Activated CD4-positive, alpha-beta T cell treated with anti-CD3 and anti-CD28 coated beads, Interleukin-2, amount 10 ng/mL, durations not matched to agents 7 days and 5 days (primary cell): ENCODE measurements at regions not wholly inside any gene's neighbourhood (a gene's known extent, or its start where the extent isn't known, plus 50 kb on each side); places are given as distances from the start of the nearest gene placed in this dataset.

Source experiments
- CTCF ChIA-PET: fragments of 350-600 bp; sonication (Branson Sonifier 250); formaldehyde crosslinking; loops from one replicate; lab custom pipeline; 2021; ENCODE audit warnings: antibody characterized with exemption; lab: Charles Lee
- POLR2A ChIA-PET: fragments of 350-600 bp; sonication (Branson Sonifier 250); formaldehyde crosslinking; loops from one replicate; lab custom pipeline; 2021; ENCODE audit warnings: antibody characterized with exemption; lab: Charles Lee
- DNase-seq: peaks from one replicate; pipeline ENCODE4 v3.0.0-alpha.2; 2020
- H3K27ac Mint-ChIP-seq: one replicate; pipeline ENCODE4 v1.8.0; 2021; ENCODE audit warnings: mild to moderate bottlenecking, moderate library complexity, mixed read lengths
- H3K27me3 Mint-ChIP-seq: one replicate; pipeline ENCODE4 v1.8.0; 2021; ENCODE audit warnings: mixed read lengths
- H3K36me3 Mint-ChIP-seq: one replicate; pipeline ENCODE4 v1.8.0; 2021; ENCODE audit warnings: low read depth, mixed read lengths
- H3K4me1 Mint-ChIP-seq: one replicate; pipeline ENCODE4 v1.8.0; 2021; ENCODE audit warnings: mixed read lengths
- H3K4me3 Mint-ChIP-seq: one replicate; pipeline ENCODE4 v1.8.0; 2021; ENCODE audit warnings: mild to moderate bottlenecking, moderate library complexity, mixed read lengths
- H3K9me3 Mint-ChIP-seq: one replicate; pipeline ENCODE4 v1.8.0; 2021; ENCODE audit warnings: mixed read lengths

GRCh38 chr12:77387671-77388070, 322.3 kb upstream of the E2F7 start:
- Mint-ChIP-seq H3K4me3 (no peak overlapping the region), H3K27ac (no peak overlapping the region), H3K27me3 (no peaks in the 10 kb centered on the region)

GRCh38 chr12:77387214-77387613, 321.8 kb upstream of the E2F7 start:
- Mint-ChIP-seq H3K27me3 (no peaks in the 10 kb centered on the region), H3K36me3 (no peaks in the 10 kb centered on the region), H3K9me3 (no peaks in the 10 kb centered on the region), H3K27ac (no peak overlapping the region), H3K4me1 (no peaks in the 10 kb centered on the region), H3K4me3 (no peak overlapping the region)
- CTCF ChIA-PET, result no interaction called here
- POLR2A ChIA-PET, result no interaction called here
- DNase-seq, result no peak

More at GRCh38 chr12:77387671-77388070, 322.3 kb upstream of the E2F7 start:
- Mint-ChIP-seq H3K9me3 (no peaks in the 10 kb centered on the region), H3K4me1 (no peaks in the 10 kb centered on the region), H3K36me3 (no peaks in the 10 kb centered on the region)
- CTCF ChIA-PET, result no interaction called here
- no peak for DNase-seq
- POLR2A ChIA-PET, result no interaction called here

- DNase-seq, result no peak
- Mint-ChIP-seq H3K4me1 (no peaks in the 10 kb centered on the region), H3K9me3 (no peaks in the 10 kb centered on the region), H3K27me3 (no peaks in the 10 kb centered on the region), H3K4me3 (no peak overlapping the region), H3K36me3 (no peaks in the 10 kb centered on the region), H3K27ac (no peak overlapping the region)
- ChIA-PET CTCF (no interaction called here), POLR2A (no interaction called here)
Measured at GRCh38 chr12:77384941-77385340, 319.6 kb upstream of the E2F7 start.

GRCh38 chr12:77382096-77382742, 316.9 kb upstream of the E2F7 start:
- DNase-seq, result no peak
- H3K4me1 Mint-ChIP-seq, result no peaks in the 10 kb centered on the region
- CTCF ChIA-PET, result no interaction called here
- no peak overlapping the region for H3K4me3 Mint-ChIP-seq
- no peaks in the 10 kb centered on the region for H3K27me3 Mint-ChIP-seq
- no peak overlapping the region for H3K27ac Mint-ChIP-seq
- POLR2A ChIA-PET, result no interaction called here
- no peaks in the 10 kb centered on the region for H3K36me3 Mint-ChIP-seq
- H3K9me3 Mint-ChIP-seq, result no peaks in the 10 kb centered on the region

GRCh38 chr12:77377622-77378021, 312.3 kb upstream of the E2F7 start:
- CTCF ChIA-PET, result no interaction called here
- H3K4me3 Mint-ChIP-seq, result no peak overlapping the region
- H3K36me3 Mint-ChIP-seq, result no peaks in the 10 kb centered on the region
- no peak overlapping the region for H3K27ac Mint-ChIP-seq
- no peaks in the 10 kb centered on the region for H3K9me3 Mint-ChIP-seq
- POLR2A ChIA-PET, result no interaction called here
- no peaks in the 10 kb centered on the region for H3K4me1 Mint-ChIP-seq
- no peaks in the 10 kb centered on the region for H3K27me3 Mint-ChIP-seq
- DNase-seq, result no peak

GRCh38 chr12:77377116-77377515, 311.7 kb upstream of the E2F7 start:
- no peaks in the 10 kb centered on the region for H3K9me3 Mint-ChIP-seq

GRCh38 chr12:77374673-77375072, 309.3 kb upstream of the E2F7 start:
- ChIA-PET CTCF (no interaction called here), POLR2A (no interaction called here)
- no peak overlapping the region for H3K27ac Mint-ChIP-seq
- DNase-seq, result no peak
- no peaks in the 10 kb centered on the region for H3K9me3 Mint-ChIP-seq
- no peak overlapping the region for H3K4me3 Mint-ChIP-seq
- no peaks in the 10 kb centered on the region for H3K36me3 Mint-ChIP-seq
- no peaks in the 10 kb centered on the region for H3K4me1 Mint-ChIP-seq
- H3K27me3 Mint-ChIP-seq, result no peaks in the 10 kb centered on the region

More at GRCh38 chr12:77377116-77377515, 311.7 kb upstream of the E2F7 start:
- Mint-ChIP-seq H3K4me1 (no peaks in the 10 kb centered on the region), H3K27ac (no peak overlapping the region), H3K4me3 (no peak overlapping the region), H3K36me3 (no peaks in the 10 kb centered on the region), H3K27me3 (no peaks in the 10 kb centered on the region)
- ChIA-PET POLR2A (no interaction called here), CTCF (no interaction called here)
- no peak for DNase-seq

GRCh38 chr12:77372494-77372893, 307.1 kb upstream of the E2F7 start:
- no peak for DNase-seq
- no peak overlapping the region for H3K4me3 Mint-ChIP-seq
- ChIA-PET POLR2A (no interaction called here), CTCF (no interaction called here)
- no peaks in the 10 kb centered on the region for H3K4me1 Mint-ChIP-seq
- no peaks in the 10 kb centered on the region for H3K36me3 Mint-ChIP-seq
- no peaks in the 10 kb centered on the region for H3K27me3 Mint-ChIP-seq
- H3K9me3 Mint-ChIP-seq, result no peaks in the 10 kb centered on the region
- no peak overlapping the region for H3K27ac Mint-ChIP-seq

GRCh38 chr12:77372026-77372425, 306.7 kb upstream of the E2F7 start:
- ChIA-PET POLR2A (no interaction called here), CTCF (no interaction called here)
- DNase-seq, result no peak
- Mint-ChIP-seq H3K27me3 (no peaks in the 10 kb centered on the region), H3K4me3 (no peak overlapping the region), H3K36me3 (no peaks in the 10 kb centered on the region), H3K4me1 (no peaks in the 10 kb centered on the region), H3K9me3 (no peaks in the 10 kb centered on the region), H3K27ac (no peak overlapping the region)

- DNase-seq, result no peak
- Mint-ChIP-seq H3K9me3 (no peaks in the 10 kb centered on the region), H3K4me3 (no peak overlapping the region), H3K36me3 (no peaks in the 10 kb centered on the region), H3K4me1 (no peaks in the 10 kb centered on the region), H3K27me3 (no peaks in the 10 kb centered on the region), H3K27ac (no peak overlapping the region)
- ChIA-PET POLR2A (no interaction called here), CTCF (no interaction called here)
Measured at GRCh38 chr12:77368379-77368778, 303.0 kb upstream of the E2F7 start.

GRCh38 chr12:77366616-77367015, 301.2 kb upstream of the E2F7 start:
- ChIA-PET POLR2A (no interaction called here), CTCF (no interaction called here)
- Mint-ChIP-seq H3K27ac (no peak overlapping the region), H3K27me3 (no peaks in the 10 kb centered on the region), H3K4me3 (no peak overlapping the region), H3K9me3 (no peaks in the 10 kb centered on the region), H3K36me3 (no peaks in the 10 kb centered on the region), H3K4me1 (no peaks in the 10 kb centered on the region)
- DNase-seq, result no peak

- H3K36me3 Mint-ChIP-seq, result no peaks in the 10 kb centered on the region
- no peak overlapping the region for H3K4me3 Mint-ChIP-seq
- H3K27ac Mint-ChIP-seq, result no peak overlapping the region
- no peak for DNase-seq
- no peaks in the 10 kb centered on the region for H3K9me3 Mint-ChIP-seq
- no peaks in the 10 kb centered on the region for H3K4me1 Mint-ChIP-seq
- ChIA-PET POLR2A (no interaction called here), CTCF (no interaction called here)
- H3K27me3 Mint-ChIP-seq, result no peaks in the 10 kb centered on the region
Measured at GRCh38 chr12:77364400-77364799, 299.0 kb upstream of the E2F7 start.

- H3K4me3 Mint-ChIP-seq, result no peak overlapping the region
- ChIA-PET CTCF (no interaction called here), POLR2A (no interaction called here)
- DNase-seq, result no peak
- no peaks in the 10 kb centered on the region for H3K4me1 Mint-ChIP-seq
- no peaks in the 10 kb centered on the region for H3K36me3 Mint-ChIP-seq
- no peak overlapping the region for H3K27ac Mint-ChIP-seq
- H3K9me3 Mint-ChIP-seq, result no peaks in the 10 kb centered on the region
- no peaks in the 10 kb centered on the region for H3K27me3 Mint-ChIP-seq
Measured at GRCh38 chr12:77362509-77363210, 297.3 kb upstream of the E2F7 start.

GRCh38 chr12:77357655-77358054, 292.3 kb upstream of the E2F7 start:
- DNase-seq, result no peak
- Mint-ChIP-seq H3K4me1 (no peaks in the 10 kb centered on the region), H3K4me3 (no peak overlapping the region), H3K9me3 (no peaks in the 10 kb centered on the region), H3K27me3 (no peaks in the 10 kb centered on the region), H3K27ac (no peak overlapping the region), H3K36me3 (no peaks in the 10 kb centered on the region)
- ChIA-PET POLR2A (no interaction called here), CTCF (interaction anchor here (0.7 kb wide), 1 partner anchor 337 kb away, joined by 3 read pairs; no protein-coding TSS in a partner anchor)
